Astrocyte of the cerebellum (primary cell): ENCODE measurements at regions not wholly inside any gene's neighbourhood (a gene's known extent, or its start where the extent isn't known, plus 50 kb on each side); places are given as distances from the start of the nearest gene placed in this dataset.

Experiments
- DNase-seq: peaks from one replicate; pipeline ENCODE4 v3.0.0-alpha.2; 2011; ENCODE audit warnings: low read depth
- H3K4me3 ChIP-seq: 2 replicates; pipeline ENCODE4 v1.5.1; 2011; ENCODE audit warnings: mild to moderate bottlenecking, low read depth, low read length, moderate library complexity
- in situ Hi-C: cut with HindIII; loops from 2 replicates; pipeline ENCODE4 v1.10.0; 2017; ENCODE audit warnings: low sequenced_read_pairs
- TF ChIP-seq, protein P1 (sequence below): IDR thresholded peaks from 2 replicates; pipeline ENCODE4 v1.5.1; 2012; ENCODE audit warnings: low read length, low read depth, moderate library complexity, mild to moderate bottlenecking; ENCODE audit errors: missing control alignments

DNA sequence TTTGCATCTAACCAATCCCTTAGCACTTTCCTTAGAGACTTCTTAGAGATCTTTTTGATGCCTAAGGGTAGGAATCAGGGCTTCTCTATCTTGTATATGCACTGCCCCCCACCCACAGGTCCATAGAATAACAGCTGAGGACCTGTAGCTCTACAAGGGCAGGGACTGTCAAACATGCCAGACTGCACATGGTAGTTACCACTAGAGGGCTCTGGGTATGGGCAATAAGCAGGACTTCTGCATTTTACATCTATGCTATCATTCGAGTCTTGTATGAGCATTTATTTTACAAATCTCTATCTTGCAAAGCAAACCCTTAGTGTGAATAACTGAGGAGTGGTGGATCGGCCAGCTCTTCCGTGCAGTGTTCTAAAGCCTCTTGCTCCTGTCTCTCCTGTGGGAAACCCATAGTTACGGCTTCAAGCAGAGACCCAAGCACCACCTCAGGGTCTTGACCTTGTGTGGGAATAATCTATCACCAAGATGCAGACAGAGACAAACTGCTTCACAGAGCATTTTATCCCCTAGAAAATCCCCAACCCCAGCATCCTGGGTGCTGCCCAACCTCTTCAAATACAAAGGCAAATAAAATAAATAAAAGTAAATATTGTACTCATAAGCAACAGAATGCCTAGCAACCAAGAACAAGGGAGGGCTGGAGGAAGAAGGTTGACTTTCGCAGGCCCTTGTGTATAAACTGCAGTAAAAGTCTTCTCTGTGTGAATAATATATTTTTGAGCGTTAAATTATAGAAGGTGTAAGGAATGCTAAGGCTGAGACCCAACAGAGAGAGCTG is 219.3 kb downstream of the WDR11 start:
- in situ Hi-C loops = no loop called here
- TF ChIP-seq, protein P1, sequence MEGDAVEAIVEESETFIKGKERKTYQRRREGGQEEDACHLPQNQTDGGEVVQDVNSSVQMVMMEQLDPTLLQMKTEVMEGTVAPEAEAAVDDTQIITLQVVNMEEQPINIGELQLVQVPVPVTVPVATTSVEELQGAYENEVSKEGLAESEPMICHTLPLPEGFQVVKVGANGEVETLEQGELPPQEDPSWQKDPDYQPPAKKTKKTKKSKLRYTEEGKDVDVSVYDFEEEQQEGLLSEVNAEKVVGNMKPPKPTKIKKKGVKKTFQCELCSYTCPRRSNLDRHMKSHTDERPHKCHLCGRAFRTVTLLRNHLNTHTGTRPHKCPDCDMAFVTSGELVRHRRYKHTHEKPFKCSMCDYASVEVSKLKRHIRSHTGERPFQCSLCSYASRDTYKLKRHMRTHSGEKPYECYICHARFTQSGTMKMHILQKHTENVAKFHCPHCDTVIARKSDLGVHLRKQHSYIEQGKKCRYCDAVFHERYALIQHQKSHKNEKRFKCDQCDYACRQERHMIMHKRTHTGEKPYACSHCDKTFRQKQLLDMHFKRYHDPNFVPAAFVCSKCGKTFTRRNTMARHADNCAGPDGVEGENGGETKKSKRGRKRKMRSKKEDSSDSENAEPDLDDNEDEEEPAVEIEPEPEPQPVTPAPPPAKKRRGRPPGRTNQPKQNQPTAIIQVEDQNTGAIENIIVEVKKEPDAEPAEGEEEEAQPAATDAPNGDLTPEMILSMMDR = no peak
- H3K4me3 ChIP-seq = no peak overlapping the region
- DNase-seq = no peak

GRCh38 chr10:121071901-121072300 is 220.7 kb downstream of the WDR11 start:
- in situ Hi-C loops = no loop called here
- no peak overlapping the region for H3K4me3 ChIP-seq
- TF ChIP-seq, protein P1 = no peak
- no peak for DNase-seq

DNA sequence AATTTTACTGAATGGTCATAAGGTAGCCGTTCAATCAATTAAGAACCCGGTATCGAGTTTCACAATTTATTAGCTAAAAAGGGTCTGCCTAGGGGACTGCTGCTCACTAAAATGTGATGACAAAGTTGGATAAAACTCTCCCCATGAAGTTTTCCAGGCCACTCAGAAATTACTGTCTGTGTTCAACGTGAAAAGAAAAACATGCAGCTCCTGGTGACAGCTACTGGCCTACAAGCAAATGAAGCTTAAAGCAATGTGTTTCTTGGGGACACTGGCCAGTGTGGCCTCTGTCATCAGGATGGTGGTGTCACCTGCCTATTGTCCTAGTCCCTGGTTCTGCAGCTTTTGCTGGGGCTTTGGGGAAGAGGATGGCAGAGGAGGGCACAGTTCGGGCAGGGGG is 222.6 kb downstream of the WDR11 start:
- no peak overlapping the region for H3K4me3 ChIP-seq
- TF ChIP-seq, protein P1 = no peak
- in situ Hi-C loops = no loop called here
- no peak for DNase-seq

- TF ChIP-seq, protein P1 = no peak
- in situ Hi-C loops = no loop called here
- DNase-seq = peak; percentile 32
- no peak overlapping the region for H3K4me3 ChIP-seq
Measured at GRCh38 chr10:121076776-121077715, 225.9 kb downstream of the WDR11 start.

DNA sequence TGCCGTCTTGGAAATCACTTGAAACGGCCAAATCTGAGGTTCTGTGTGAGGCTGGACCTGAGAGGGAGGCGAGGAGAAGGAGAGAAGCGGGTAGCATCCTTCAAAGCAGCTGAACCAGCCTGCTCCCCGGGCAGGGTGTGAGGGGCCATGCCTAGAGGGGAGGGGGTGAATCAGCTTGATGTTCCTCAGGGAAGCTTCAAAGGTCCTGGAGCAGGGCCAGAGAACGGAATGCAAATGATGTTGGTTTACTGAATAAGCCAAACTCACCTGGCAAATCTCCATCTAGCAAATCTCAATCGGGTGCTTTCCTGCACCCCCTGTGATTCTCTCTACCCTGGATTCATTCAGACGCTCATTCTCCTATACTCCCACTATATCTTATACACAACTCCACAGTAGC is 226.9 kb downstream of the WDR11 start:
- DNase-seq = no peak

DNA sequence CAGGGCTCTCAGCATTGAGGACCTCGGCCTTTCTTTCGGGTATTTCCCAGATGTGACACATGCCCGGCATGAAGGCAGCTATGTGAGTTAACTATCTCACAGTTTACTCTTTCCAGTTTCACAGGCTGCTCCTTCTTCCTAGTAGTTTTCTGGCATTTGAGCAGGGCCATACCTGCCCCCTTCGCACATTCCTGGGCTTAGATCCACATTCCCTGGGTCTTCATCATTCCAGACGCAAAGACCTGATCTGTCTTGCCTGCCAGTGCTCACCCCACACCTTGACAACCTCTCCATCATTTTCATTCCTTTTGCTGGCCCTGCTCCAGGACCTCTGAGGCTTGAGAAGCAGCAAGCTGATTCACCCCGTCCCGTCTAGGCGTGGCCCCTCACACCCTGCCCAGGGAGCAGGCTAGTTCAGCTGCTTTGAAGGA is 227.5 kb downstream of the WDR11 start:
- in situ Hi-C loops = no loop called here
- no peak for DNase-seq
- no peak overlapping the region for H3K4me3 ChIP-seq
- TF ChIP-seq, protein P1 = no peak

More for the DNA sequence above, 226.9 kb downstream of the WDR11 start:
- TF ChIP-seq, protein P1 = no peak
- no peak overlapping the region for H3K4me3 ChIP-seq
- in situ Hi-C loops = no loop called here
